Right lobe of liver (tissue), 6 donors: ENCODE measurements at regions not wholly inside any gene's neighbourhood (a gene's known extent, or its start where the extent isn't known, plus 50 kb on each side); places are given as distances from the start of the nearest gene placed in this dataset.
"Not testable (repeated sequence)": the region's sequence is repeated elsewhere in the genome, so short reads cannot be mapped to it uniquely, and the experiment has no call there.

Experiments used
- ATAC-seq, 4 donors: fragments of 200-7000 bp; cut with Tn5 transposase; one replicate each; pipeline ENCODE4 v1.9.1; 2020; ENCODE audit warnings: mild to moderate bottlenecking in 4 of 4, moderate library complexity in 4 of 4
- DNase-seq, 3 donors: peaks; one replicate each; pipeline ENCODE4 v3.0.0-alpha.2; 2020
- H3K27ac ChIP-seq, 3 donors: fragments of 200-600 bp; one replicate each; pipeline ENCODE4 v1.8.0; 2022
- H3K27me3 ChIP-seq, 2 donors: fragments of 200-600 bp; one replicate each; pipeline ENCODE4 v1.8.0; 2022
- H3K36me3 ChIP-seq, 4 donors: fragments of 200-600 bp; sonication (generic) in 1 of 4; one replicate each; pipeline versions ENCODE4 v1.5.1 to v1.8.0; 2017 to 2022; ENCODE audit warnings: control low read depth in 1 of 4
- H3K4me1 ChIP-seq, 4 donors: fragments of 200-600 bp; sonication (generic) in 1 of 4; one replicate each; pipeline versions ENCODE4 v1.5.1 to v1.8.0; 2017 to 2022; ENCODE audit warnings: control low read depth in 1 of 4
- H3K4me3 ChIP-seq, 3 donors: fragments of 200-600 bp; one replicate each; pipeline ENCODE4 v1.8.0; 2022
- H3K9me3 ChIP-seq, 4 donors: fragments of 200-600 bp; sonication (generic) in 1 of 4; one replicate each; pipeline versions ENCODE4 v1.5.1 to v1.8.0; 2017 to 2022; ENCODE audit warnings: control low read depth in 1 of 4
- POLR2A ChIP-seq: fragments of 450-650 bp; IDR thresholded peaks from one replicate; pipeline ENCODE4 v1.6.1; 2017; ENCODE audit warnings: antibody characterized with exemption, mild to moderate bottlenecking
- WGBS: methylation state at CpG from one replicate; pipeline ENCODE4 v1.1.6; 2018; ENCODE audit warnings: low coverage, low lambda C conversion rate; ENCODE audit not compliant: insufficient coverage; ENCODE audit errors: missing lambda C conversion rate; 5-methylcytosine and 5-hydroxymethylcytosine counted together
- intact Hi-C, 2 donors: fragments of 100-400 bp; cut with DNase I; formaldehyde crosslinking; loops; one replicate each; pipeline versions ENCODE4 v1.11.2 to v1.14.1; 2022
- TF ChIP-seq, protein P1 (sequence below), 4 donors: fragments of 200-600 bp in 3 of 4; fragments of 450-650 bp in 1 of 4; IDR thresholded peaks; one replicate each; pipeline versions ENCODE4 v1.5.1 to v1.8.0; 2016 to 2022; ENCODE audit warnings: antibody characterized with exemption in 4 of 4, mild to moderate bottlenecking in 2 of 4
- donor health status: DM: no; HTN: yes; CAD: no.
- donor health status: DM: no; HTN: no; CAD: no.
- donor health status: DM: no; HTN: no; CAD: no.
- donor health status: DM: no; HTN: yes; CAD: no.
- donor health status: DM: no; HTN: yes; CAD: no.

DNA sequence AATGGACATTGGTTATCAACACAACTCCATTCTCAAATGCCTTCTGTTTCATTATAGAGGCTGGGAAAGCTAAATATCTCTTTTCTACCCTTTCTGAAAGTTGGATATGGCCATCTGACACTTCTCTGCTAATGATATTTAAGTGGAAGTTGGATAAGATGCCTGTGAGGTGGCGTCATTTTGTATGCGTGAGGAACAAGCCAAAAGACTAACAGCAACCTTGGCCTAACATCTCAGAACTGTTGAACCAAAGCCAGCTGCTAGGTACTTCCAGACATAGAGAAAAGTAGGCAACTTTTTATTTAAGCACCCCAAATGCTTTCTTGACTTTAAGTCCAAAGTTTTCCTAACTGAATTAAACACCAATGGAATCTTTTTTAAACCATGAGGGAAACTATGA is 708.4 kb downstream of the CD109 start:
- no peak for ATAC-seq
- intact Hi-C loops, result no loop called here
- WGBS, result 87% methylated on average over 2 of the region's 2 CpGs

GRCh38 chr6:74402781-74403180 is 706.8 kb downstream of the CD109 start:
- TF ChIP-seq, protein P1, sequence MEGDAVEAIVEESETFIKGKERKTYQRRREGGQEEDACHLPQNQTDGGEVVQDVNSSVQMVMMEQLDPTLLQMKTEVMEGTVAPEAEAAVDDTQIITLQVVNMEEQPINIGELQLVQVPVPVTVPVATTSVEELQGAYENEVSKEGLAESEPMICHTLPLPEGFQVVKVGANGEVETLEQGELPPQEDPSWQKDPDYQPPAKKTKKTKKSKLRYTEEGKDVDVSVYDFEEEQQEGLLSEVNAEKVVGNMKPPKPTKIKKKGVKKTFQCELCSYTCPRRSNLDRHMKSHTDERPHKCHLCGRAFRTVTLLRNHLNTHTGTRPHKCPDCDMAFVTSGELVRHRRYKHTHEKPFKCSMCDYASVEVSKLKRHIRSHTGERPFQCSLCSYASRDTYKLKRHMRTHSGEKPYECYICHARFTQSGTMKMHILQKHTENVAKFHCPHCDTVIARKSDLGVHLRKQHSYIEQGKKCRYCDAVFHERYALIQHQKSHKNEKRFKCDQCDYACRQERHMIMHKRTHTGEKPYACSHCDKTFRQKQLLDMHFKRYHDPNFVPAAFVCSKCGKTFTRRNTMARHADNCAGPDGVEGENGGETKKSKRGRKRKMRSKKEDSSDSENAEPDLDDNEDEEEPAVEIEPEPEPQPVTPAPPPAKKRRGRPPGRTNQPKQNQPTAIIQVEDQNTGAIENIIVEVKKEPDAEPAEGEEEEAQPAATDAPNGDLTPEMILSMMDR (IDR thresholded peaks at IDR 0.05), result no peak
- TF ChIP-seq POLR2A, result no peak
- DNase-seq (no peak), ATAC-seq (no peak)
- H3K27me3 ChIP-seq, result no peaks in the 10 kb centered on the region
- peaks cover 0 to 3% (median 0%) of the 10 kb centered on the region in 4 donors for H3K4me1 ChIP-seq
- H3K9me3 ChIP-seq, result no peaks in the 10 kb centered on the region
- intact Hi-C loops, result no loop called here
- no peak overlapping the region for H3K4me3 ChIP-seq
- H3K36me3 ChIP-seq, result no peaks in the 10 kb centered on the region
- H3K27ac ChIP-seq, result no peak overlapping the region

More for the DNA sequence above, 708.4 kb downstream of the CD109 start:
- H3K36me3 ChIP-seq, result no peaks in the 10 kb centered on the region
- no peak for DNase-seq
- H3K9me3 ChIP-seq, result no peaks in the 10 kb centered on the region
- no peaks in the 10 kb centered on the region for H3K27me3 ChIP-seq
- no peak overlapping the region for H3K4me3 ChIP-seq
- TF ChIP-seq, protein P1 (IDR thresholded peaks at IDR 0.05), result no peak
- no peak for TF ChIP-seq POLR2A
- peaks cover 0 to 3% (median 0%) of the 10 kb centered on the region in 4 donors for H3K4me1 ChIP-seq
- H3K27ac ChIP-seq, result no peak overlapping the region

GRCh38 chr6:74378437-74378836 is 682.4 kb downstream of the CD109 start:
- H3K4me3 ChIP-seq, intact Hi-C loops, DNase-seq, ATAC-seq, H3K9me3 ChIP-seq, H3K27me3 ChIP-seq, H3K27ac ChIP-seq, H3K4me1 ChIP-seq, H3K36me3 ChIP-seq: not testable (repeated sequence)
- WGBS, result 43% methylated on average over 5 of the region's 10 CpGs

DNA sequence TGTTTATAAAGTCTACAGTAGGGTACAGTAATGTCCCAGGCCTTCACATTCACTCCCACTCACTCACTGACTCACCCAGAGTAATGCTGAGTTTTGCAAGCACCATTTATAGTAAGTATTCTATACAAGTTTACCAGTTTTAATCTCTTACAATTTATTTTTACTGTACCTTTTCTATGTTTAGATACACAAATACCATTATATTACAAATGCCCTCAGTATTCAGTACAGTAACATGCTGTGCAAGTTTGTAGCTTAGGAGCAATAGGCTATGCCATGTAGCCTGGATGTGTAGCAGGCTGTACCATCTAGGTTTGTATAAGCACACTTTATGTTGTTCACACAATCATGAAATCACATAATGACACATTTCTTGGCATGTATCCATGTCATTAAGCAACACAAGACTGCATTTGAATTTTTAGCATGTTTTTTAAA is 673.6 kb downstream of the CD109 start:
- Histone ChIP-seq H3K4me3 (no peak overlapping the region), H3K27me3 (no peaks in the 10 kb centered on the region), H3K27ac (no peak overlapping the region), H3K4me1 (no peaks in the 10 kb centered on the region), H3K36me3 (no peaks in the 10 kb centered on the region), H3K9me3 (no peaks in the 10 kb centered on the region)
- TF ChIP-seq, protein P1 (IDR thresholded peaks at IDR 0.05), result no peak
- intact Hi-C loops, result no loop called here
- ATAC-seq (no peak), DNase-seq (no peak)

DNA sequence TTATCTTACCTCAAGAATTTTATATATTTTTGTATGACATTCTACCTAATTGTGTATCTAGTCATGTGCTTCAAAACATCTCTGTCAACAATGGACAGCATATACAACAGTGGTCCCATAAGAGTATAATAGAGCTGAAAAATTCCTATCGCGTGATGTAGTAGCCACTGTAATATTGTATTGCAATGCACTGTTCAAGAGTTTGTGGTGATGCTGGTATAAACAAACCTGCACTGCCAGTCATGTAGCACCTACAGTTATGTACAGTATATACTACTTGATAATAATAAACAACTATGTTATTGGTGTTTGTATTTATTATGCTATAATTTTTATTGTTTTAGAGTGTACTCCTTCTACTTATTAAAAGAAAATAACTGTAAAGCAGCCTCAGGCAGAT is 672.7 kb downstream of the CD109 start:
- Histone ChIP-seq H3K9me3 (no peaks in the 10 kb centered on the region), H3K27me3 (no peaks in the 10 kb centered on the region), H3K4me1 (no peaks in the 10 kb centered on the region), H3K36me3 (no peaks in the 10 kb centered on the region), H3K27ac (no peak overlapping the region), H3K4me3 (no peak overlapping the region)
- no peak for ATAC-seq
- TF ChIP-seq POLR2A, result no peak
- TF ChIP-seq, protein P1 (IDR thresholded peaks at IDR 0.05), result no peak
- no peak for DNase-seq
- intact Hi-C loops, result no loop called here
- 79% methylated on average over 2 of the region's 2 CpGs for WGBS
